Neuron (in vitro differentiated cells): ENCODE measurements at regions not wholly inside any gene's neighbourhood (a gene's known extent, or its start where the extent isn't known, plus 50 kb on each side); places are given as distances from the start of the nearest gene placed in this dataset.

ENCODE experiments used
- H2AFZ ChIP-seq: one replicate; pipeline ENCODE4 v1.6.1; 2013; ENCODE audit warnings: low read depth, mild to moderate bottlenecking, inconsistent platforms, low read length, moderate library complexity
- H3K27me3 ChIP-seq: one replicate; pipeline ENCODE4 v1.6.1; 2013; ENCODE audit warnings: low read length; ENCODE audit not compliant: insufficient read depth
- H3K36me3 ChIP-seq: one replicate; pipeline ENCODE4 v1.6.1; 2013; ENCODE audit warnings: low read length; ENCODE audit not compliant: insufficient read depth
- H3K4me1 ChIP-seq: one replicate; pipeline ENCODE4 v1.6.1; 2013; ENCODE audit warnings: low read length; ENCODE audit not compliant: insufficient read depth
- H3K4me3 ChIP-seq: 2 replicates; pipeline ENCODE4 v1.5.1; 2013; ENCODE audit warnings: mild to moderate bottlenecking, low read length, moderate library complexity
- H3K9me3 ChIP-seq: one replicate; pipeline ENCODE4 v1.6.1; 2013; ENCODE audit warnings: low read length

DNA sequence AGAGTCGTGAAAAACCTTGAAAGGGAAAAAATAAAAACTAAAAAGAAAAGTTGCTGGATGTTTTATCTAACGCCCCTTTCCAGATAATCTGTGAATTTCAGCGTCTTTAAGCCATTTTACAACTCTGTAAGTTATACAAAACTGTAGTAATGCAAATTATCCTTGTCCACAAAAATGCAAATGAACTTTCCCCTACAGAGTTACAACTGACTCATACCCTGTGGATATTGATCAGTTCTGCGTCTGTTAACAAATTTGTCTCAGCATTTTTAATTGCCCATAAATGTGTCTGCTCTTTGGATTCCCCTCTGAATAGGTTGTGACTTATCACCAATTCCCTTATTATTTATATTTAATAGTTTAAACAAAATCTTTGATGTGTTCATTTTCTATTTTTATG, 105.9 kb upstream of the PRLR start:
- Histone ChIP-seq H3K27me3 (no peaks in the 10 kb centered on the region), H3K9me3 (no peaks in the 10 kb centered on the region), H3K36me3 (no peaks in the 10 kb centered on the region), H3K4me1 (peaks cover 28% of the 10 kb centered on the region), H2AFZ (no peak overlapping the region), H3K4me3 (no peak overlapping the region)

GRCh38 chr5:35335752-35336151, 105.5 kb upstream of the PRLR start:
- Histone ChIP-seq H3K4me1 (peaks cover 28% of the 10 kb centered on the region), H3K36me3 (no peaks in the 10 kb centered on the region), H2AFZ (no peak overlapping the region), H3K4me3 (no peak overlapping the region), H3K9me3 (no peaks in the 10 kb centered on the region), H3K27me3 (no peaks in the 10 kb centered on the region)

- Histone ChIP-seq H3K27me3 (no peaks in the 10 kb centered on the region), H3K9me3 (no peaks in the 10 kb centered on the region), H2AFZ (no peak overlapping the region), H3K36me3 (no peaks in the 10 kb centered on the region), H3K4me1 (peaks cover 28% of the 10 kb centered on the region), H3K4me3 (no peak overlapping the region)
Measured at GRCh38 chr5:35333366-35333765, 103.1 kb upstream of the PRLR start.

- Histone ChIP-seq H3K4me1 (peaks cover 19% of the 10 kb centered on the region), H3K36me3 (no peaks in the 10 kb centered on the region), H3K9me3 (no peaks in the 10 kb centered on the region), H3K4me3 (no peak overlapping the region), H3K27me3 (no peaks in the 10 kb centered on the region), H2AFZ (no peak overlapping the region)
Measured at GRCh38 chr5:35331956-35332950, 102.0 kb upstream of the PRLR start.

- H3K36me3 ChIP-seq = no peaks in the 10 kb centered on the region
- H3K4me1 ChIP-seq = no peaks in the 10 kb centered on the region
- H2AFZ ChIP-seq = no peak overlapping the region
- H3K9me3 ChIP-seq = no peaks in the 10 kb centered on the region
- no peaks in the 10 kb centered on the region for H3K27me3 ChIP-seq
- no peak overlapping the region for H3K4me3 ChIP-seq
Measured at GRCh38 chr5:35325836-35326235, 95.5 kb upstream of the PRLR start.

DNA sequence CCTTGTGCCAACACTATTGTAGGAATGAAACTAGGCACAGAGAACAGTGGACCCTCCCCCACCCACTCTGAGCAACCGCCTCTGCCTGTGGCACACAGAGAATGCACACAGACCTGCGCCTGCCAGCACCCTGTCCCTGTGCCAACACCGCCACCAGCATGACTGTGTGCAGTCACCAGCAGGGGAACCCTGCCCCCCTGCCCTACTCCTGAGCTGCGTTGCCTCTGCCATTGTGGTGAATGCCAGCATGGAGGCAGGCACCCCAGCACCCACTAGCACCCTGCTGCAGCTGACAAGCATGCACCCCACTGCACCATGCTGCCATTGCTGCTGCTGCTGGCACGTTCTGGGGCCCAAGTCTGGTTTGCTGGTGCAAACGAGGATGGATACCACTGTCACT, 94.4 kb upstream of the PRLR start:
- Histone ChIP-seq H3K36me3 (no peaks in the 10 kb centered on the region), H3K27me3 (no peaks in the 10 kb centered on the region)

GRCh38 chr5:35324201-35324600, 93.9 kb upstream of the PRLR start:
- Histone ChIP-seq H3K4me3 (no peak overlapping the region), H3K4me1 (no peaks in the 10 kb centered on the region), H3K36me3 (no peaks in the 10 kb centered on the region), H3K9me3 (no peaks in the 10 kb centered on the region), H2AFZ (no peak overlapping the region), H3K27me3 (no peaks in the 10 kb centered on the region)

More for the DNA sequence above, 94.4 kb upstream of the PRLR start:
- no peak overlapping the region for H3K4me3 ChIP-seq
- no peaks in the 10 kb centered on the region for H3K9me3 ChIP-seq
- no peak overlapping the region for H2AFZ ChIP-seq
- no peaks in the 10 kb centered on the region for H3K4me1 ChIP-seq

- no peaks in the 10 kb centered on the region for H3K27me3 ChIP-seq
- H2AFZ ChIP-seq = no peak overlapping the region
- H3K4me3 ChIP-seq = no peak overlapping the region
- no peaks in the 10 kb centered on the region for H3K36me3 ChIP-seq
- H3K9me3 ChIP-seq = no peaks in the 10 kb centered on the region
- H3K4me1 ChIP-seq = no peaks in the 10 kb centered on the region
Measured at GRCh38 chr5:35320029-35320428, 89.7 kb upstream of the PRLR start.

GRCh38 chr5:35319333-35320002, 89.2 kb upstream of the PRLR start:
- H2AFZ ChIP-seq = no peak overlapping the region
- H3K36me3 ChIP-seq = no peaks in the 10 kb centered on the region
- no peaks in the 10 kb centered on the region for H3K9me3 ChIP-seq
- H3K27me3 ChIP-seq = no peaks in the 10 kb centered on the region
- no peak overlapping the region for H3K4me3 ChIP-seq
- H3K4me1 ChIP-seq = no peaks in the 10 kb centered on the region

DNA sequence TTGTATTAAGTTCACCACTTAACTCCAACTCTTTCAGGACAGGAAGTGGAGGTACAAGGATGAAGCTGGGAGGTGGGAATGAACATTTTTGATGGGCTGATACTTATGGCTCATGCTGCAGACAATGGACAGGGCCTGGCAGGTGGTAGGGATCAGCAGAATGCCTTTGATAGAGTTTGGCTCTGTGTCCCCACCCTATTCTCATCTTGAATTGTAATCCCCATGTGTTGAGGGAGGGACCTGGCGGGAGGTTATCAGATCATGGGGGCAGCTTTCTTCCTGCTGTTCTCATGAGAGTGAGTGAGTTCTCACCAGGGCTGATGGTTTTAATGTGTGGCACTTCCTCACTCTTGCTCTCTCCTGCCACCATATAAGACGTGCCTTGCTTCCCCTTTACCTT, 87.3 kb upstream of the PRLR start:
- H3K27me3 ChIP-seq = no peaks in the 10 kb centered on the region
- H3K4me3 ChIP-seq = no peak overlapping the region
- no peaks in the 10 kb centered on the region for H3K9me3 ChIP-seq
- H3K4me1 ChIP-seq = no peaks in the 10 kb centered on the region
- H2AFZ ChIP-seq = no peak overlapping the region
- H3K36me3 ChIP-seq = no peaks in the 10 kb centered on the region

DNA sequence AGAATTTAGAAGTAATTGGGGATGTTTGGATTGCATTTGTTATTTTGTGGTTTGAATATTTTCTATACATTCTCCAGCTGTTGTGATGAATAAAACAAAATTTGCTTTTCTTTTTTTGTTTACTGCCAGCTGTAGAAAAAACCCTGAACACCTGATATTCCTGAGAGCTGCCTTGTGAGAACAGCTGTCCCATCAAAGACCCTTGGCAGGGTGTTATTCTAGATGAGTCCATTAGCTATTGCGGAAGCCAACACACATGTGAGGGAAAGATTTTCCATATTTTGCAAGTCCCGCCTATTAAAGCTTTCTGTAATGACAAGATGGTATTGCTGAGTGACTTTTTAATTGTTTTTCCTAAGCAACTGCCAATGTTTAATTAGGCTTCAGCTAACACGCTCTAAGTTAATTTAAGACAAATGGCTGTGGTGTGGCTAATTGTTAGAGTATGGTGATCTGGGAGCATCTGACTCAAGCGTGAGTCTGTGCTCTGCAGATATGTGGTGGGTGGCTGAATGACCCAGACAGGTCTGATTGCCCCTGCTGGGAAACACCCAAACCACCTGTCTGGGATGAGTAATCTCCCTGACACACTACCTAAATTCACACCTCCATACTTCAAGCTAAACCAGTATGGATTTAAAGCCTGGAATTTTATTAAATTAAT, 86.5 kb upstream of the PRLR start:
- H3K4me3 ChIP-seq = no peak overlapping the region

DNA sequence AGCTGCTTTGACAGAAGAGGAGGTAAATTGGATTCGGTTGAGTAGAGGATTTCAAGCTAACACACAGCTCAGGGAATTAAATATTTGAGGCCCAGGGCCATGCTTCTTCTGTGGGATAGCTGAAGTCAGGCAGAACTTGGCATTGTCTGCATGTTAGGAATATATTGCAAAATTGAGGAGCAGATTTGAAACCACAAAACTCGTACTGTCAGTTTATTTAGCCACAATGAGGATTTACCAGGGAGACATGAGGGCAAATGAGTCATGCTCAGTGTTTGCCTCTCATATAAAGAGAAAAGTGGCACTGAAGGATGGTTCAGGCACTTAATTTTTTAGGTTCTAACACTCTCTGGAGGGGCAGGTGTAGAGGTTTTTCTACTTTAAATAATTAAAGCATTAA, 83.0 kb upstream of the PRLR start:
- no peaks in the 10 kb centered on the region for H3K9me3 ChIP-seq
- H3K36me3 ChIP-seq = no peaks in the 10 kb centered on the region
- H3K4me1 ChIP-seq = peaks cover 6% of the 10 kb centered on the region
- H2AFZ ChIP-seq = no peak overlapping the region
- H3K4me3 ChIP-seq = no peak overlapping the region
- no peaks in the 10 kb centered on the region for H3K27me3 ChIP-seq

More for the DNA sequence above, 86.5 kb upstream of the PRLR start:
- Histone ChIP-seq H2AFZ (no peak overlapping the region), H3K36me3 (no peaks in the 10 kb centered on the region), H3K4me1 (no peaks in the 10 kb centered on the region), H3K9me3 (no peaks in the 10 kb centered on the region), H3K27me3 (no peaks in the 10 kb centered on the region)

DNA sequence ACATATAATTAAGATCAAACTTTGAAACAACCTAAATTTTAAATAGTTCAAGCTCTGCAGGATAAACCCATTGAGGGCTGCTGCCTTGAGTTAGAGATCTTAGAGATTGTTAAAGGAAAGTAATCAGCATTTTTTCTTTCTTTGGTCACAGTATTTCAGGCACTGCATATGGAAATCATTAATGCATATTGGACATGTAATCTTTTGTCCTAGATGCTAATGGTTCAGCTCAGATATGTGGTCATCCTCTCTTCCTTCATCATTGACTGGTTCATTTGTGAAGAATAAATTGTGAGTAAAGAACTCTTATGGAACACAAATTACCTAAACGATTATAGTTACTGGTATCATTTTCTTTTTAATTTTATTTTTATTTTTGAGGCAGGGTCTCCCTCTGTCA, 82.0 kb upstream of the PRLR start:
- Histone ChIP-seq H2AFZ (no peak overlapping the region), H3K9me3 (no peaks in the 10 kb centered on the region), H3K4me1 (peaks cover 7% of the 10 kb centered on the region), H3K4me3 (no peak overlapping the region), H3K36me3 (no peaks in the 10 kb centered on the region), H3K27me3 (no peaks in the 10 kb centered on the region)
